ENCODE measurements at regions not wholly inside any gene's neighbourhood (a gene's known extent, or its start where the extent isn't known, plus 50 kb on each side); places are given as distances from the start of the nearest gene placed in this dataset.

GRCh38 chr4:112884406-112884805 is 165.0 kb upstream of the ANK2 start:
- TF ChIP-seq CTCF (IDR thresholded peaks at IDR 0.05): no peak
- Mint-ChIP-seq H3K36me3 (no peaks in the 10 kb centered on the region), H3K27me3 (ENCODE audit: low read depth in 3 of 3) (peaks cover 0 to 4% (median 3%) of the 10 kb centered on the region in 3 donors), H3K4me3 (no peak overlapping the region), H3K4me1 (no peaks in the 10 kb centered on the region), H3K27ac (no peak overlapping the region), H3K9me3 (peaks cover 0 to 2% (median 0%) of the 10 kb centered on the region in 7 donors)
- Histone ChIP-seq H3K4me1 (ENCODE audit: control insufficient read depth in 1 of 2, insufficient read depth in 2 of 2, low read length in 2 of 2) (no peaks in the 10 kb centered on the region), H3K27me3 (ENCODE audit: control insufficient read depth in 2 of 2, insufficient read depth in 2 of 2, low read length in 2 of 2) (no peaks in the 10 kb centered on the region), H3K4me2 (replicated peaks; ENCODE audit: extremely low read depth, low read length, poor library complexity, severe bottlenecking) (no peak overlapping the region), H4K20me1 (ENCODE audit: insufficient read depth, low read length) (no peaks in the 10 kb centered on the region), H3K27ac (ENCODE audit: low read depth in 1 of 2, low read length in 2 of 2) (no peak overlapping the region), H2AFZ (ENCODE audit: insufficient read depth, low read depth, low read length, poor library complexity, severe bottlenecking) (no peak overlapping the region), H3K36me3 (replicated peaks in 1 of 2; ENCODE audit: control insufficient read depth in 1 of 2, insufficient read depth in 2 of 2, low read length in 2 of 2) (no peaks in the 10 kb centered on the region), H3K79me2 (ENCODE audit: insufficient read depth, low read length) (no peaks in the 10 kb centered on the region), H3K9ac (ENCODE audit: insufficient read depth, low read length, poor library complexity, severe bottlenecking) (no peak overlapping the region), H3K4me3 (replicated peaks in 1 of 3; ENCODE audit: low read depth in 2 of 3, low read length in 3 of 3) (no peak overlapping the region), H3K9me3 (replicated peaks in 1 of 2; ENCODE audit: control insufficient read depth in 1 of 2, insufficient read depth in 1 of 2, low read length in 2 of 2) (no peaks in the 10 kb centered on the region)
- intact Hi-C loops (cut with micrococcal nuclease): no loop called here
- DNase-seq: no peak
- 38% methylated on average over 1 of the region's 1 CpG for WGBS (ENCODE audit: insufficient coverage)

- 100% methylated on average over 1 of the region's 2 CpGs for WGBS (ENCODE audit: insufficient coverage)
- Histone ChIP-seq H3K79me2 (ENCODE audit: insufficient read depth, low read length) (no peaks in the 10 kb centered on the region), H3K4me3 (replicated peaks in 1 of 3; ENCODE audit: low read depth in 2 of 3, low read length in 3 of 3) (no peak overlapping the region), H3K9me3 (replicated peaks in 1 of 2; ENCODE audit: control insufficient read depth in 1 of 2, insufficient read depth in 1 of 2, low read length in 2 of 2) (no peaks in the 10 kb centered on the region), H3K27me3 (ENCODE audit: control insufficient read depth in 2 of 2, insufficient read depth in 2 of 2, low read length in 2 of 2) (no peaks in the 10 kb centered on the region), H3K4me2 (replicated peaks; ENCODE audit: extremely low read depth, low read length, poor library complexity, severe bottlenecking) (no peak overlapping the region), H2AFZ (ENCODE audit: insufficient read depth, low read depth, low read length, poor library complexity, severe bottlenecking) (no peak overlapping the region), H3K27ac (ENCODE audit: low read depth in 1 of 2, low read length in 2 of 2) (no peak overlapping the region), H4K20me1 (ENCODE audit: insufficient read depth, low read length) (no peaks in the 10 kb centered on the region), H3K9ac (ENCODE audit: insufficient read depth, low read length, poor library complexity, severe bottlenecking) (no peak overlapping the region), H3K4me1 (ENCODE audit: control insufficient read depth in 1 of 2, insufficient read depth in 2 of 2, low read length in 2 of 2) (no peaks in the 10 kb centered on the region), H3K36me3 (replicated peaks in 1 of 2; ENCODE audit: control insufficient read depth in 1 of 2, insufficient read depth in 2 of 2, low read length in 2 of 2) (no peaks in the 10 kb centered on the region)
- H3K9me3 Mint-ChIP-seq: peaks cover 0 to 2% (median 0%) of the 10 kb centered on the region in 7 donors
- H3K4me1 Mint-ChIP-seq: no peaks in the 10 kb centered on the region
- no peak for DNase-seq
- no peak overlapping the region for H3K27ac Mint-ChIP-seq
- H3K27me3 Mint-ChIP-seq (ENCODE audit: low read depth in 3 of 3): peaks cover 0 to 4% (median 3%) of the 10 kb centered on the region in 3 donors
- no peaks in the 10 kb centered on the region for H3K36me3 Mint-ChIP-seq
- no peak overlapping the region for H3K4me3 Mint-ChIP-seq
- no peak for TF ChIP-seq CTCF (IDR thresholded peaks at IDR 0.05)
- intact Hi-C loops (cut with micrococcal nuclease): no loop called here
Measured at GRCh38 chr4:112885897-112886296, 163.6 kb upstream of the ANK2 start.

Data from CD14-positive monocyte (primary cell).